Neutrophil (primary cell): ENCODE measurements at regions not wholly inside any gene's neighbourhood (a gene's known extent, or its start where the extent isn't known, plus 50 kb on each side); places are given as distances from the start of the nearest gene placed in this dataset.

Experiments
- H3K27ac ChIP-seq: fragments of 200-600 bp; sonication (generic); 2 replicates; pipeline ENCODE4 v1.5.1; 2016; ENCODE audit warnings: mild to moderate bottlenecking, moderate library complexity
- H3K27me3 ChIP-seq: fragments of 200-600 bp; sonication (generic); 2 replicates; pipeline ENCODE4 v1.6.0; 2016; ENCODE audit warnings: mild to moderate bottlenecking
- H3K36me3 ChIP-seq: fragments of 200-600 bp; sonication (generic); 2 replicates; pipeline ENCODE4 v1.5.1; 2017
- H3K4me1 ChIP-seq, 2 experiments: fragments of 200-600 bp in 1 of 2; sonication (generic) in 1 of 2; 1 replicate in 1 of 2; 2 replicates in 1 of 2; pipeline versions ENCODE4 v1.5.1 to v1.6.1; 2013 to 2016; ENCODE audit warnings: low read depth in 1 of 2, low read length in 1 of 2, mild to moderate bottlenecking in 1 of 2, moderate library complexity in 1 of 2; ENCODE audit not compliant: control insufficient read depth in 1 of 2, insufficient read depth in 1 of 2
- H3K4me3 ChIP-seq, 2 experiments: fragments of 200-600 bp in 1 of 2; sonication (generic) in 1 of 2; 1 replicate in 1 of 2; 2 replicates in 1 of 2; pipeline ENCODE4 v1.5.1; 2013 to 2016; ENCODE audit warnings: low read depth in 1 of 2, low read length in 1 of 2, mild to moderate bottlenecking in 1 of 2, moderate library complexity in 1 of 2
- H3K9me3 ChIP-seq: fragments of 200-600 bp; sonication (generic); 2 replicates; pipeline ENCODE4 v1.5.1; 2016
- TF ChIP-seq, protein P1 (sequence below): fragments of 200-600 bp; sonication (generic); IDR thresholded peaks from 2 replicates; pipeline ENCODE4 v1.5.1; 2016; ENCODE audit warnings: antibody characterized with exemption

GRCh38 chr3:168333410-168333935, 237.7 kb upstream of the GOLIM4 start:
- H3K27me3 ChIP-seq, result no peaks in the 10 kb centered on the region
- H3K4me3 ChIP-seq, result no peak overlapping the region
- H3K9me3 ChIP-seq, result no peaks in the 10 kb centered on the region
- H3K4me1 ChIP-seq, result peaks cover 4 to 5% of the 10 kb centered on the region in 2 experiments
- TF ChIP-seq, protein P1, sequence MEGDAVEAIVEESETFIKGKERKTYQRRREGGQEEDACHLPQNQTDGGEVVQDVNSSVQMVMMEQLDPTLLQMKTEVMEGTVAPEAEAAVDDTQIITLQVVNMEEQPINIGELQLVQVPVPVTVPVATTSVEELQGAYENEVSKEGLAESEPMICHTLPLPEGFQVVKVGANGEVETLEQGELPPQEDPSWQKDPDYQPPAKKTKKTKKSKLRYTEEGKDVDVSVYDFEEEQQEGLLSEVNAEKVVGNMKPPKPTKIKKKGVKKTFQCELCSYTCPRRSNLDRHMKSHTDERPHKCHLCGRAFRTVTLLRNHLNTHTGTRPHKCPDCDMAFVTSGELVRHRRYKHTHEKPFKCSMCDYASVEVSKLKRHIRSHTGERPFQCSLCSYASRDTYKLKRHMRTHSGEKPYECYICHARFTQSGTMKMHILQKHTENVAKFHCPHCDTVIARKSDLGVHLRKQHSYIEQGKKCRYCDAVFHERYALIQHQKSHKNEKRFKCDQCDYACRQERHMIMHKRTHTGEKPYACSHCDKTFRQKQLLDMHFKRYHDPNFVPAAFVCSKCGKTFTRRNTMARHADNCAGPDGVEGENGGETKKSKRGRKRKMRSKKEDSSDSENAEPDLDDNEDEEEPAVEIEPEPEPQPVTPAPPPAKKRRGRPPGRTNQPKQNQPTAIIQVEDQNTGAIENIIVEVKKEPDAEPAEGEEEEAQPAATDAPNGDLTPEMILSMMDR, result no peak
- no peak overlapping the region for H3K27ac ChIP-seq
- no peaks in the 10 kb centered on the region for H3K36me3 ChIP-seq

GRCh38 chr3:168331756-168332155, 236.0 kb upstream of the GOLIM4 start:
- H3K9me3 ChIP-seq, result no peaks in the 10 kb centered on the region
- H3K36me3 ChIP-seq, result no peaks in the 10 kb centered on the region
- no peaks in the 10 kb centered on the region for H3K4me1 ChIP-seq
- H3K4me3 ChIP-seq, result no peak overlapping the region
- TF ChIP-seq, protein P1, result no peak
- no peaks in the 10 kb centered on the region for H3K27me3 ChIP-seq
- H3K27ac ChIP-seq, result no peak overlapping the region

- TF ChIP-seq, protein P1, result no peak
- Histone ChIP-seq H3K4me3 (no peak overlapping the region), H3K36me3 (no peaks in the 10 kb centered on the region), H3K27ac (no peak overlapping the region), H3K9me3 (no peaks in the 10 kb centered on the region), H3K27me3 (no peaks in the 10 kb centered on the region), H3K4me1 (no peaks in the 10 kb centered on the region)
These were observed 235.3 kb upstream of the GOLIM4 start for GRCh38 chr3:168330983-168331382.

- TF ChIP-seq, protein P1, result no peak
- H3K27ac ChIP-seq, result no peak overlapping the region
These were observed 232.1 kb upstream of the GOLIM4 start for GRCh38 chr3:168327856-168328255.

DNA sequence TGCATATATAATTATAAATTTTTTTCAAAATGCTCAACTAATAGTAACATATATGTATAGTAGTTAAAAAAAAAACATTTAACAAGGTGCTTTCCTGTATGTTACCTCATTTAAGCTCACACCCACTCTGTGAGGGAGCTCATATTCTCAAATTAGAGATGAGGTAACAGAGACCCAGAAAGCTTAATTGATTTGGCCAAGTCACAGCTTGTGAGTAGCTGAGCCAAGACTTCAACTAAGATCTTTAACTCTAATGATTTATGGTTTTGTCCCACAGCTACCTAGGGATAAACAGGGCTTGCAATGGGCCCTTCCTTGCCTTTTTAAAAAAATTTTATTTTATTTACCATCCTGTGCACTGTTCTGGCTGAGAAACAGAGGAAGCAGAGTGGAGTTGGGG, 230.0 kb upstream of the GOLIM4 start:
- TF ChIP-seq, protein P1, result no peak
- H3K4me1 ChIP-seq, result no peaks in the 10 kb centered on the region
- H3K4me3 ChIP-seq, result no peak overlapping the region
- no peaks in the 10 kb centered on the region for H3K9me3 ChIP-seq
- no peaks in the 10 kb centered on the region for H3K36me3 ChIP-seq
- H3K27ac ChIP-seq, result no peak overlapping the region
- no peaks in the 10 kb centered on the region for H3K27me3 ChIP-seq

More at GRCh38 chr3:168327856-168328255, 232.1 kb upstream of the GOLIM4 start:
- Histone ChIP-seq H3K27me3 (no peaks in the 10 kb centered on the region), H3K4me3 (no peak overlapping the region), H3K9me3 (no peaks in the 10 kb centered on the region), H3K4me1 (no peaks in the 10 kb centered on the region), H3K36me3 (no peaks in the 10 kb centered on the region)

DNA sequence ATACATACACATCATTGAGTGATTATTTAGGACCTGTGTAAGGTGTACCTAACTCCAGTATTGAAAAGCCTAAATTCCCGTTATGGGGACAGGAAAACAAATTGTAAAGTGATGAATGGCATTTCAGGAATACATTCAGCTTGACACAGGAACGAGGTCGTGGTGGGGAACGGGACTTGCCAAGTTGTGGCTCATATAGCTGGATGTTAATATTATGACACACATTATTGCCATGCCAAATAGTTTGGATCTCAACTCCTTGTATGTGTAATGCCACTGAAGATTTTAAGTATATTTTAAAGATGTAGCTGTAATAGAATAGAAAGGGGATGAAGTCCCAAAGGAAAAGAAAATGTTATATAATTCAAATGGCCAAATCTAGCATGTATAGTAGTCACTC, 227.2 kb upstream of the GOLIM4 start:
- no peak overlapping the region for H3K4me3 ChIP-seq
- H3K9me3 ChIP-seq, result no peaks in the 10 kb centered on the region
- H3K36me3 ChIP-seq, result no peaks in the 10 kb centered on the region
- H3K4me1 ChIP-seq, result no peaks in the 10 kb centered on the region
- H3K27ac ChIP-seq, result no peak overlapping the region
- no peaks in the 10 kb centered on the region for H3K27me3 ChIP-seq
- TF ChIP-seq, protein P1, result no peak
